CD1c-positive myeloid dendritic cell (primary cell): ENCODE measurements at regions not wholly inside any gene's neighbourhood (a gene's known extent, or its start where the extent isn't known, plus 50 kb on each side); places are given as distances from the start of the nearest gene placed in this dataset.
"Not testable (repeated sequence)": the region's sequence is repeated elsewhere in the genome, so short reads cannot be mapped to it uniquely, and the experiment has no call there.

ENCODE experiments used
- DNase-seq: peaks from one replicate; pipeline ENCODE4 v3.0.0-alpha.2; 2016; ENCODE audit errors: extremely low spot score

- DNase-seq, result no peak
These were observed 297.0 kb upstream of the GULP1 start for GRCh38 chr2:187994464-187995331.

DNA sequence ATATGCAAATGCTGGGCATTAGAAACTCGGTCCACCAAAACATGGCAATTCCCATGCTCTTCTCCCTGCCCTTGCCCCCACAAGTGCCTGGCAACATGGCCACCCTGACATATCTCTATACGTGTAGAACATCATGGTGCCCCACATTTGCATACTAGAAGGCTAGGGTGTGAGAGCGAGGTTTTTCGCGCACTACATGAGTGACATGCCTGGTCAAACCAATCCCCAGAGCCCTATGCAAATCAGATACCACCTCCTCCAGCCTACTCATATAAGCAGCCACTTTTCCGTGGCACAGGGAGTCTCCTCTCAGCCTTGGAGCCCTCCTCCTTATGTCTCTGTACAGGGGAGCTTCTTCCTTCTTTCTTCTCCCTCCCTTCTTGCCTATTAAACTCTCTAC, 296.1 kb upstream of the GULP1 start:
- no peak for DNase-seq

GRCh38 chr2:187996630-187997029, 295.0 kb upstream of the GULP1 start:
- no peak for DNase-seq

- no peak for DNase-seq
These were observed 291.5 kb upstream of the GULP1 start for GRCh38 chr2:188000189-188000588.

DNA sequence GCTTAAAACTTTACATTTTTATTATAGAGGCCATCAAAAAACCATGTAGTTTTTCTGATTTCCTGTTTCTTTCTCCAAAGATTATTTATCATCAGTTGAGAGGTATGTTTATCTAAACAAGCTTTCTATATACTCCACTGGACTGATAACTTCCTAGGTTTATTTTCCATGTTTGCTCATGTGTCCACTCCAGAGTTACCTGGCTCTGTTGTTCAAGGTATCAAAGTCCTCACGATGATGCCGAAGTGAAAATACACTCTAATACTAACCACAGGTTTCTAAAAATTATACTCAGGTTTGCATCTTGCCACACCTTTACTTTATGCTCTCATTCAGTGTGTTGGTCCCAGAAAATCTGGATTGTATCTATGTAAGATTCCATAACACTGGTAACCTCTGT, 287.9 kb upstream of the GULP1 start:
- DNase-seq, result no peak

DNA sequence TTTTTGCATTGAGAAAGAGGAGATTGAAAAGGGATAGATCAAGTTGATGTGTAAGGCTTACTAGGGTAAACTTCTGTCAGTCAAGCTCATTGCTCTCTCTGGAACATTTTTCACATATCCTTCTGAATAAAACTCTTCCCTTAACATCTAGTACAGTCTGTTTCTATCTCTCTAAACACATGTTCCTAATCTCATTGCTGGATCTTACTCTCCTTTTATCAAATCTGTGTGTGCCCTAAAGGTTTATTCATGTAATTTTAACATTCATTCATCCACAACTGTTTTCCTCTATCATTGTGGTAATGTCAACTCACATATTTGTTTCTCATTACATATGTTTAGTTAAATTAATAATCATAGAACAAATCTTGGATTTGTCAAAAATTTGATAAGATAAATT, 277.9 kb upstream of the GULP1 start:
- DNase-seq, result no peak

DNA sequence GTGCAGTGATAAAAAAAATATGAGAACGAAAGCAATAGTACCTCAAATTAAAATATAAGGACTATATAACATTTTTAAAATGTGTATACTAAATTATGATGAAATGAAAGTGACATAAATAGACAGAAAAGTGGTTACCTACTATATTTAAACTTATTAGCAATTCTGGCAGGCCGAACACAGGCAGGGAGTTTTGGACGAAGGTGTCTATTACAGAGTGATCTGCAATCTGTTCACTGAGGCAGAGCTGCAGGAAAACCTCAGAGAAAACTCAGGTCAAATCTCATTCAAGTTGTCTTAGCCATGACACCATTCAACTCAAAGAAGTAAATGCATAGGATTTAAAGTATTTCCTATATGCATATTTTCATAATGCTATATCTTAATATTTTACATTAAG, 274.8 kb upstream of the GULP1 start:
- DNase-seq, result no peak

DNA sequence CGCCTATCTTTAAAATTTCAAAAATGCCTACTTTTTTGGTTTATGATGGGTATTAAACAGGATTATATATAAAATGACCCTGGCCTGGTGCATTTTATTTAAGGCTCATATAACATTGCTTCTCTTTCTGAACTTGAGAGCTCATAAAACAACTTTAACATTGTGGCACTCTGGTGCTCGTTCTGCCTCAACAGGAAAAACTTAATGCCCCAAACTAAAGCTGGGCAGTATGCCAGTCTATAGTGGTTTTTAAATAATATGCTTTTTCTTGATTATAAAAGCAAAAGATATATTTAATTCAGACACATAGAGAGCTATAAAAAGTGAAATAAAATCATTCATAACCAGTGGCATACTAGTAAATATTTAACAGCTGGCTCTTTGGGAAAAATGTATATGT, 269.3 kb upstream of the GULP1 start:
- no peak for DNase-seq

DNA sequence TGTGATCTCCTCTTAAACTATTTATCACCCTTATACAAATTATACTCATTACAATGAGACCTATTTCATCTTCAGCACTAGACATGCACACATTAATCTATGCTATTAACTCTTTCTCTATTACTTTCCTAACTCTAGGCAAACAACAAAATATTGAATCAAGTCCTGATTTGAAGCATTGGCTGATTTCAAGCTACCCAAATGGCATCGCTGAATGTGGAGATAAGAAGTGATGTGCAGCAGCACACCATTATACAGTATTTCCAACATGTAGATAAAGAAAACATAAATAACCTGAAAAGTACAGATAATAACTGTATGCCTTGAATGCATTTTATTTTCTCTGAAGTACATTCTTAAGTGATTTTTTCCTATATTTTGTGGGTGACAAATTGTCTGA, 268.6 kb upstream of the GULP1 start:
- no peak for DNase-seq

DNA sequence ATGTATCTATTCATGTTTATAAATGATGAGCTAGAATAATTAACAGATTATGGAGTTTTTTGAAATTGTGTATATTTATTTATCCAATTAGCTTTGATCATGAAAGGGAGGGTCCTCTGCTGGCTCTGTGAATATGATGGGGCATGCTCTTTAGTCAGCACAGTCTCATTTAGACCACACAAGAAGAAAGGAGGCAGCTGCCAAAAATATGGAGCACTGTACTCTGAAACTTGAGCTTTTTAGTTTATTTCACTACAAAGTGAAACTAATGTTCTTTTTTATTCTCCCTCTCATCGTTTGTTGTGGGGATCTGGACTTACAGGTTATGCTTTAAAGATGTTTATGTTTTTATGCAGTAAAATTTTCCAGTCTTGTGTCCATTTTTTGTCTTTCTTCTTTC, 266.9 kb upstream of the GULP1 start:
- no peak for DNase-seq

- DNase-seq, result no peak
These were observed 262.9 kb upstream of the GULP1 start for GRCh38 chr2:188028739-188029138.

DNA sequence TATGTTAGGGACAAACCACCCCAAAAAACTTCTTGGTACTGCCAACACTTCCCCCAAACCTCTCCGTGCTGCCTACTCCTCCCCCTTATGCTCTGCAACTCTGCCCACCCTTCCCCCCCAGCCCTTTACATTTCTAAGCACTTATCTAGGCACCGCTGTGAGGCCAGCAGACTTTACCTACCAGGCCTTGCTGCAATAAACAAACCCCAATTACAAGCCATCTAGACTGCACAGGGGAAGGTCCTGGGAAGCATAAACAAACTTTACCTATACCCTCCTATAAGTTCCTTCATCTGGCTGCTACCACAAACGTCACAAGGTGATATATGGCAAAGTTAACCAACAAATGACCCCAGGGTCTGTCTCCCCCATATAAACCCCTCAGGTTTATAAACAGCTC, 259.4 kb upstream of the GULP1 start:
- DNase-seq, result no peak

DNA sequence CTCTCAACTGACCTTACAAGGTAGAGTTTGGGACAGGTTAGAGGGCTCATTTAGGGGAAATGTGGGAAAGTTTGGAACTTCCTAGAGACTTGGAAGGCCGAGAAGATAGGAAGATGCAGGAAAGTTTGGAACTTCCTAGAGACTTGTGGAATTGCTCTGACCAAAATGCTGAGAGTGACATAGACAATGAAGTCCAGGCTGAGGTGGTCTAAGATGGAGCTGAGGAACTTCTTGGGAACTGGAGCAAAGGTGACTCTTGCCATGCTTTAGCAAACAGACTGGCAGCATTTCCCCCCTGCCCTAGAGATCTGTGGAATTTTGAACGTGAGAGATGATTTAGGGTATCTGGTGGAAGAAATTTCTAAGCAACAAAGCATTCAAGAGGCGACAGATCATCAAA, 258.9 kb upstream of the GULP1 start:
- DNase-seq, result no peak

GRCh38 chr2:188033240-188033639, 258.4 kb upstream of the GULP1 start:
- not testable (repeated sequence) for DNase-seq

DNA sequence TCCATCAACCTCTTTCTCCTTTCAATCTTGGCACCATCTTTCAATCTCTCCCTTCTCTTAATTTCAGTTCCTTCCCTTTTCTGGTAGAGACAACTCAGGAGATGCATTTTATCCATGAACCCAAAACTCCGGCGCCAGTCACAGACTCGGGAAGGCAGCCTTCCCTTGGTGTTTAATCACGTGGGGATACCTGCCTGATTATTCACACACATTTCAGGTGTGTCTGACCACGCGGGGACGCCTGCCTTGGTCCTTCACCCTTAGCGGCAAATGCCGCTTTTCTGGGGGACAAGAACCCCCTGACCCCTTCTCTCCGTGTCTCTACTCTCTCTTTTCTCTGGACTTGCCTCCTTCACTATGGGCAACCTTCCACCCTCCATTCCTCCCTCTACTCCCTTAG, 257.6 kb upstream of the GULP1 start:
- not testable (repeated sequence) for DNase-seq

DNA sequence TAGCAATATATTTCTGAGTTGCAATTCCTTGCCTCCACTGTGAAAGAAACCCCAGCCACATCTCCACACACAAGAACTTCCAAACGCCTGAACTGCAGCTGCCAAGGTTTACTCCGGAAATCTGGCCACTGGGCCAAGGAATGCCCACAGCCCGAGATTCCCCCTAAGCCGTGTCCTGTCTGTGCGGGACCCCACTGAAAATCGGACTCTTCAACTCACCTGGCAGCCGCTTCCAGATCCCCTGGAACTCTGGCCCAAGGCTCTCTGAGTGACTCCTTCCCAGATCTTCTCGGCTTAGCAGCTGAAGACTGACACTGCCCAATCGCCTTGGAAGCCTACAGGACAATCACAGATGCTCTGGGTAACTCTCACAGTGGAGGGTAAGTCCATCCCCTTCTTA, 256.3 kb upstream of the GULP1 start:
- DNase-seq, result not testable (repeated sequence)

- DNase-seq, result not testable (repeated sequence)
These were observed 254.9 kb upstream of the GULP1 start for GRCh38 chr2:188036786-188037185.

- DNase-seq, result no peak
These were observed 252.4 kb upstream of the GULP1 start for GRCh38 chr2:188039307-188039706.

- DNase-seq, result no peak
These were observed 249.3 kb upstream of the GULP1 start for GRCh38 chr2:188042412-188042811.

DNA sequence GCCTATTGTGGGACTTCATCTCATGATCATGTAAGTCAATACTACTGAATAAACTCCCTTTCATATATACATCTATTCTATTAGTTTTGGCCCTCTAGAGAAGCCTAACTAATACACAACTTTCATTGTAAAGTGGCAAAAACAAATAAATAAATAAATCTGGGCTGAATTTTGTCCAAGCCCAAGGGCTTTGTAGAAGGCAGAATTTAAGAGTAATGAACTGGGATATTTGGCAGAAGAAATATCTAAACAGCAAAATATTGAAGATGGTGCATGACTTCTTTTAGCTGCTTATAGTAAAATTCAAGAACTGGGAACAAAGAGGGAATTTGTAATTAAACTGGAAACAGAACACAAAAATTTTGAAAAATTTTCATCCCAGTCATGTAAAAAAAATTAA, 246.7 kb upstream of the GULP1 start:
- no peak for DNase-seq

DNA sequence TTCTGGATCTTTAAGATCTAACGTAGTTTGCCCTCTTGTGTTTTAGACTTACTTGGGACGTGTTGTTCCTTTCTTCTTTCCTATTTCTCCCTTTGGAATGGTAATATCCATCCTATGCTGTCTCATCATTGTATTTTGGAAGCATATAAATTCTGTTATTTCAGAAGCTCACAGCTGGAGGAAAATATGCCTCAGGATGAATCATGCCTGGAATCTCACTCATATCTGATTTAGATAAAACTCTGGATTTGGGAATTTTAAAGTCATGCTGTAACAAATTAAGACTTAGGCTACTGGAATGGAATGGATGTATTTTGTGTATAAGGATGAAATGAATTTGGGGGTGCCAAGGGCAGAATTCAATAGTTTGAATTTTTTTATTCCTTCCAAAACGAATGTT, 245.2 kb upstream of the GULP1 start:
- no peak for DNase-seq

DNA sequence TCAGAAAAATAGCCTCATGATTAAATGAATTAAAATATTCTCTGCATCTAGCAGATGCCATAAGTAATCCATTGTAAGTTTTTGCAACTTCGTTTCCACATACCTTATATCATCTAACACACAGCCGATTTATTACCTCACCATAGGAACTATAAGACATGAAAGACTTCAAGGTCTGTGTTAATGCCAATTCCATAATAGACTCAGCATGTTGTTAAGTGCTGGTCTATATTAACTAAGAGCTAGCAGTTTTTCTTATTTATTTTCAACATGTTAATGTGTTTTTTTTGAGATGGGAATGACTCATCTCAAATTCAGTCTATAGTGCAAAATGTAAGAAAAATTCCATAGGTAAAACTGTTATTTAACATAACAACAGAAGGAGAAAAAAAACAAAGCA, 243.9 kb upstream of the GULP1 start:
- no peak for DNase-seq

DNA sequence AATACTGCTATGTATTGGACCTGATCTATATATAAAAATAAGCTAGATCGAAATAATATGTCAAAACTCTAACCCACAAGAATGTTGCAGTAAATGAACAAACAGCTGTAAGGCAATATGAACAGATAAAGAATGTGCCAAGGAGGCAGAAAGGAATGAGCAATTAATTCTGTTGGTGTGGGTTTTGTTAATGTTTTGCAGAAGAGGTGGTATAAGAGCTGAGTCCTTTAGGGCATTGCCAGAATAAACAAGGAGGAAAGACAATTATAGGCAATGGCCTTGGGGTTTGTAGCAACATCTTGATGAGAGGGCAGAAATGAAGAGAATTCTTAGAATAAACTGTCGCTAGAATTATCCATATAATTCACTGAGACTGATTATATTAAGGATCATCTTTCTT, 240.9 kb upstream of the GULP1 start:
- no peak for DNase-seq

DNA sequence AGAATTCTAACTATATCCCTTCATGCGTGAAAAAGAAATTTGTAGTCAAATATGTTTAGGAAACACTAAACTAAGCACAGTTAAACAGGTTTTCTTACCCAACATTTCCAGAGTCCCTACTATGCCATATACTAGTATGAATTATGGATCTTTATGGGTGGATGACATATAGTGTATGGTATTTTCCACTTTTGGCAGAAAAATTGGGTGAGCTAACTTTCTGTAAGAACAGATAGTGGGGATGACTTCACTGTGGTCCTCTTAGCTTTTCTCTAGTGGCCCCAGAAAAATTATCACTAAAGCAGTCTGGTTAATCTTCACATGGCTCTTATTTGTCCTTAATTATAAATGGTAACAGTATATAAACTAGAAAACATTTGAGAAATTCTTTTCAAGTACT, 240.0 kb upstream of the GULP1 start:
- no peak for DNase-seq
